Neutrophil (primary cell): ENCODE measurements at regions not wholly inside any gene's neighbourhood (a gene's known extent, or its start where the extent isn't known, plus 50 kb on each side); places are given as distances from the start of the nearest gene placed in this dataset.

Experiments used
- H3K27ac ChIP-seq: fragments of 200-600 bp; sonication (generic); 2 replicates; pipeline ENCODE4 v1.5.1; 2016; ENCODE audit warnings: mild to moderate bottlenecking, moderate library complexity
- H3K27me3 ChIP-seq: fragments of 200-600 bp; sonication (generic); 2 replicates; pipeline ENCODE4 v1.6.0; 2016; ENCODE audit warnings: mild to moderate bottlenecking
- H3K36me3 ChIP-seq: fragments of 200-600 bp; sonication (generic); 2 replicates; pipeline ENCODE4 v1.5.1; 2017
- H3K4me1 ChIP-seq, 2 experiments: fragments of 200-600 bp in 1 of 2; sonication (generic) in 1 of 2; 1 replicate in 1 of 2; 2 replicates in 1 of 2; pipeline versions ENCODE4 v1.5.1 to v1.6.1; 2013 to 2016; ENCODE audit warnings: low read depth in 1 of 2, low read length in 1 of 2, mild to moderate bottlenecking in 1 of 2, moderate library complexity in 1 of 2; ENCODE audit not compliant: control insufficient read depth in 1 of 2, insufficient read depth in 1 of 2
- H3K4me3 ChIP-seq, 2 experiments: fragments of 200-600 bp in 1 of 2; sonication (generic) in 1 of 2; 1 replicate in 1 of 2; 2 replicates in 1 of 2; pipeline ENCODE4 v1.5.1; 2013 to 2016; ENCODE audit warnings: low read depth in 1 of 2, low read length in 1 of 2, mild to moderate bottlenecking in 1 of 2, moderate library complexity in 1 of 2
- H3K9me3 ChIP-seq: fragments of 200-600 bp; sonication (generic); 2 replicates; pipeline ENCODE4 v1.5.1; 2016
- CTCF ChIP-seq: fragments of 200-600 bp; sonication (generic); IDR thresholded peaks from 2 replicates; pipeline ENCODE4 v1.5.1; 2016; ENCODE audit warnings: antibody characterized with exemption

DNA sequence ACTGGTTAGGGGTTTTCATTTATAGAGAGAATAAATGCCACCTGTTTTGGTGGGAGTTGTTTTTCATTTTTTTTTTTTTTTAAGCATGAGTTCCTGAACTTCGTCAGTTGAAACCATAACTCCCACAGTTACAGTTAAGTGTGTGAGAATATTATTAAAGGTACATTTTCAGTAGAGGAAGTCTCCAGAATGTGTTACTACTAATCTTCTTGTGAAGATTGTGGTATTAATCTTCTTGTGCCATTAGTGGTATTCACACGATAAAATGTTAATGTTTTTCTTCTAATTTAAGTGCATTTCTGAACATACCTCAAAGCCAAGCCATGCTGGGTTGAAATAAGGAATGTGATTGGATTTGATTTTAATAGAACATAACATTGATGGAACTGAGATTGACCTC is 437.9 kb upstream of the GOLIM4 start:
- Histone ChIP-seq H3K27ac (no peak overlapping the region), H3K27me3 (no peaks in the 10 kb centered on the region), H3K4me3 (no peak overlapping the region), H3K4me1 (no peaks in the 10 kb centered on the region), H3K36me3 (no peaks in the 10 kb centered on the region), H3K9me3 (no peaks in the 10 kb centered on the region)
- no peak for TF ChIP-seq CTCF

DNA sequence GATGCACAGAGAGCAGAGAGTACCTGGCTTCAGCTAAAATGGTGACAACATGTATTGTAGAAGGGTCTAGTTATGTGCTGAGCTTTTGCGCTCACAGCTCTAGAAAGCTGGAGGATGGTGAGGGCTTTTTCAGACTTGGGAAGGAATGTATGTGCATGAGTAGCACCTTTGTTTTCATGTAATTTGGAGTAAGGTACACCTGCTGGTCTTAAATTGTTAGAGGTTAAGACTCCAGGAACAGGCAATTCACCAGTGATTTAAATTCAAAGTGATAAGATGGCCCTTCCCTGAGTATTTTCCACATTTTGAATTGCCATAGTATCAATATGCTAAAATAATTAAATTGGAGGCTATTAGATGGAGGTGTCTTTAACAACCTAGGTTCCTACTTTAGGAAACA is 436.4 kb upstream of the GOLIM4 start:
- no peaks in the 10 kb centered on the region for H3K4me1 ChIP-seq
- TF ChIP-seq CTCF, result no peak
- no peaks in the 10 kb centered on the region for H3K9me3 ChIP-seq
- H3K27me3 ChIP-seq, result no peaks in the 10 kb centered on the region
- no peaks in the 10 kb centered on the region for H3K36me3 ChIP-seq
- H3K4me3 ChIP-seq, result no peak overlapping the region
- no peak overlapping the region for H3K27ac ChIP-seq

DNA sequence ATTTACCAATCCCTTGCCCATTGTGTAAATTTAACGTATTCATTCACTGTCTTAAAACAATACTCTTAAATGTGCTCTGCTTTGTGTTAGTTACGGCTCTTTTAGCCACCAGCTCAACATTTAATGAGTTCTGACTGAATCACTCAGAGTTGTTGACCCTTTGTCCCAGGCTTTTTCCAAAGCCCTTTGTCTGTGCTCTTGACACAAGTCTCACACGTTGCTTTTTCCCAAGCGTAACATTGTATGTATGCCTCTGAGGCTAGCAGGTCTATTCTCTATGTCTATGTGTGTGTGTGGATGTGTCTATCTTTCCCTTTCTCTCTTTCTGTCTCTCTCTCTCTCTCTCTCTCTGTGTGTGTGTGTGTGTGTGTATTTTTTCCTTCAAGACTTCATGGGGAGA is 435.4 kb upstream of the GOLIM4 start:
- no peak for TF ChIP-seq CTCF
- H3K36me3 ChIP-seq, result no peaks in the 10 kb centered on the region
- H3K27ac ChIP-seq, result no peak overlapping the region
- H3K27me3 ChIP-seq, result no peaks in the 10 kb centered on the region
- no peaks in the 10 kb centered on the region for H3K9me3 ChIP-seq
- no peak overlapping the region for H3K4me3 ChIP-seq
- H3K4me1 ChIP-seq, result no peaks in the 10 kb centered on the region

GRCh38 chr3:168524129-168524528 is 428.4 kb upstream of the GOLIM4 start:
- Histone ChIP-seq H3K4me1 (no peaks in the 10 kb centered on the region), H3K27me3 (no peaks in the 10 kb centered on the region), H3K36me3 (no peaks in the 10 kb centered on the region), H3K27ac (no peak overlapping the region), H3K4me3 (no peak overlapping the region), H3K9me3 (no peaks in the 10 kb centered on the region)
- no peak for TF ChIP-seq CTCF

DNA sequence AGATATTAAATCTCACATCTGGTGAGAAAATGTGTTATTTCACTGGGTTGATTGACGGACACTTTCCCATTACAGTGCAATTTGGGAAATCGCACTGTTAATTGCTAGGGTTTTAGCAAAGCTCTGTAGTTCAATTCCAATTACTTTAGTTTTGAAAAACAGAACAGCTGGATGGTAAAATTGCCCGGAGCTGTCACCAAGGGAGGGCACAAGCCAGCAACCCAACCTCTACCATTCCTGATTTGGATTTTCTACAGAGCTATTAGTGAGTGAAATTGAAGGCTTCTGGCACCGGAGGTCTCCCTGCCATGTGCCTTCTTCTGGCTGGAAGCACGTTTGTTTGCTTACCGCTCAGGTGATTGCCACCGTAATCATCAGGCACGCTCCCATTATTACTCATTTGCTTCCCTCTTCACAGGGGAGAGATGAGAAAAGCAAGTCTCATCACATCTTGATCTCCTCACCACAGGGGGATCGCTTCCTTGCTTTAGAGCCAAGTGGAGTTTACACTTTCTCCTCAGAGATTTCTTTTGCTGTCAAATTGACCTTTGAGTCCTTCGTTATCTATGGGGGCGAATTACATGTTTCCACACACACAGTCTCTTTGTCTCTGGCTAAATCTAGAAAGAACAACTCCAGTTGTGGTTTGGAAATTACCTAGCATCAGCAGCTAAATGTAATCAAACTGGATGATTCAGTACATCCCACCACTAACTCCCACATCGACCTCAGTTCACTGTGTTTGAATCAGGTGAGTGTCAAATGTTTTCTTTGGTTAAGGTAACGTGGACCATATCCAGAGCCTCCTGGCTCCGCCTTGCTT is 421.7 kb upstream of the GOLIM4 start:
- Histone ChIP-seq H3K36me3 (no peaks in the 10 kb centered on the region), H3K9me3 (no peaks in the 10 kb centered on the region), H3K27ac (no peak overlapping the region), H3K4me1 (no peaks in the 10 kb centered on the region), H3K27me3 (no peaks in the 10 kb centered on the region), H3K4me3 (no peak overlapping the region)
- TF ChIP-seq CTCF, result no peak
